Activated T-helper 2 cell treated with anti-CD3 and anti-CD28 coated beads, Interferon-gamma antibody, Interleukin-2, Interleukin-4, amounts not matched to agents 10 μg/mL and 5 μg/mL and 100 μg/mL, durations not matched to agents 14 hours and 24 hours and 36 hours (primary cell): ENCODE measurements at regions not wholly inside any gene's neighbourhood (a gene's known extent, or its start where the extent isn't known, plus 50 kb on each side); places are given as distances from the start of the nearest gene placed in this dataset.

Experiments used
- DNase-seq: peaks from one replicate; pipeline ENCODE4 v3.0.0; 2021; ENCODE audit warnings: low spot score
- H3K27ac Mint-ChIP-seq: one replicate; pipeline ENCODE4 v1.8.0; 2021; ENCODE audit warnings: mixed read lengths
- H3K27me3 Mint-ChIP-seq: one replicate; pipeline ENCODE4 v1.8.0; 2021; ENCODE audit warnings: low read depth, mixed read lengths
- H3K36me3 Mint-ChIP-seq: one replicate; pipeline ENCODE4 v1.8.0; 2021; ENCODE audit warnings: low read depth, mixed read lengths
- H3K4me1 Mint-ChIP-seq: one replicate; pipeline ENCODE4 v1.8.0; 2021; ENCODE audit warnings: low read depth, mixed read lengths
- H3K4me3 Mint-ChIP-seq: one replicate; pipeline ENCODE4 v1.8.0; 2021; ENCODE audit warnings: low read depth, mild to moderate bottlenecking, moderate library complexity, mixed read lengths
- H3K9me3 Mint-ChIP-seq: one replicate; pipeline ENCODE4 v1.8.0; 2021; ENCODE audit warnings: mixed read lengths
- intact Hi-C: fragments of 100-400 bp; cut with micrococcal nuclease; formaldehyde crosslinking; loops from one replicate; pipeline ENCODE4 v1.15.1; 2023

DNA sequence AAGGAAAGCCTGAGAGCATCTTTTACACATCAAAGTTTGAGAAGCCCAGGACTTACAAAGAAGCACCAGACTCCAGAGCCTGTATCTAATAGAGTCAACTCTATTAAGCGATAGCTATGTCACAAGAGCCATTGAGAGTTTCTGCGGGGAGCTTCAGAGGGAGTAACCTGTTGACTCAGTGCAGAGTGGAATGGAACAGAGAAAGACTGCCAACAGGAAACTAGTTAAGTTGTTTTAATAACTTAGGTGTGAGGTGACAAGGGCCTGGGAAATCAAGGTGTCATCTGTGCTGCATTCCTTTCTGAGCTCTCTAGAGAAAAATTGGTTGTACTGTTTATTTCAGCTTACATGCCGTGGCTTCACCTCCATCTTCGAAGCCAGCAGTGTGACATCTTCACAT is 513.8 kb upstream of the POU3F3 start:
- no peak for DNase-seq
- intact Hi-C loops, result no loop called here
- Mint-ChIP-seq H3K27ac (no peak overlapping the region), H3K4me3 (no peak overlapping the region), H3K9me3 (no peaks in the 10 kb centered on the region), H3K36me3 (no peaks in the 10 kb centered on the region), H3K27me3 (no peaks in the 10 kb centered on the region), H3K4me1 (no peaks in the 10 kb centered on the region)

GRCh38 chr2:104340879-104341828 is 512.8 kb upstream of the POU3F3 start:
- H3K27ac Mint-ChIP-seq, result no peak overlapping the region
- intact Hi-C loops, result no loop called here
- no peak for DNase-seq
- H3K4me3 Mint-ChIP-seq, result no peak overlapping the region
- H3K4me1 Mint-ChIP-seq, result no peaks in the 10 kb centered on the region
- H3K36me3 Mint-ChIP-seq, result no peaks in the 10 kb centered on the region
- no peaks in the 10 kb centered on the region for H3K27me3 Mint-ChIP-seq
- no peaks in the 10 kb centered on the region for H3K9me3 Mint-ChIP-seq

DNA sequence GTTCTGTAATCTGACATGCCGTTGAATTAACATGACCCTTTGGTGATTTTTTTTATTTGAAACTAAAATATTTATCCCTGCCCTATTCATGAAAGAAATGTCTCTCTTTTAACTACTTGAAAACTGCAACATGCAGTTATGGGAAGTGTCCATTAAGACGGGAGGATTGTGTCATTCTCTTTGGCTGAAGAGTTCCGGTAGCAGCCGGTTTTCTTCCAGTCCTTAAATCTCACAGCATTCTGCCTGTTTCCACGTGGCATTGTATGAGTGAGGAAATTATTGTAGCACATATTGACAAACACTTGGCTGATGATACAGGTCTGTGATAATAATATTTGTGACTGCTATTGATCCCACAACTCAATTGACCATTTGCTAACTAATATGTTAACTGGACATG is 509.6 kb upstream of the POU3F3 start:
- no peaks in the 10 kb centered on the region for H3K36me3 Mint-ChIP-seq
- intact Hi-C loops, result no loop called here
- no peak overlapping the region for H3K4me3 Mint-ChIP-seq
- no peak overlapping the region for H3K27ac Mint-ChIP-seq
- no peaks in the 10 kb centered on the region for H3K4me1 Mint-ChIP-seq
- DNase-seq, result no peak
- no peaks in the 10 kb centered on the region for H3K27me3 Mint-ChIP-seq
- H3K9me3 Mint-ChIP-seq, result no peaks in the 10 kb centered on the region

DNA sequence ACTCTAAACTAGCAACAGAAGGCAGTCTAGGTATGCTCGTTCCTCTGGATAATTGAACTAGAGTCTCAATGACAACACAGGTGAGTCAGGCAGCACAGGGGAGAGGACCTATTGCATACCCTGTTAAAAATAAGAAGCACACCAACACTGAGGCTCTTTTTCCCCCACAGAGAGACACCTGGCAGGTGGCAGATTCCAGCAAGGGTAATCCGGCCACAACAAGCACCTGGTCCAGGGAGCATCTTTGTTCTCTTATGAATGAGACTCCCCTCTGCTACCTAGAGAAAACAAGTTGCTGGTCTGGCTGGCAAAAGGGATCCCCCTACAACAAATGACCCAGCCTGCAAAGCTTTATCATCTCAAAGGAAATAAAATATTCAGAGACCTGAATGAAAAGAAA is 508.9 kb upstream of the POU3F3 start:
- no peaks in the 10 kb centered on the region for H3K27me3 Mint-ChIP-seq
- H3K36me3 Mint-ChIP-seq, result no peaks in the 10 kb centered on the region
- no peak for DNase-seq
- intact Hi-C loops, result no loop called here
- H3K27ac Mint-ChIP-seq, result no peak overlapping the region
- no peaks in the 10 kb centered on the region for H3K9me3 Mint-ChIP-seq
- H3K4me1 Mint-ChIP-seq, result no peaks in the 10 kb centered on the region
- no peak overlapping the region for H3K4me3 Mint-ChIP-seq

DNA sequence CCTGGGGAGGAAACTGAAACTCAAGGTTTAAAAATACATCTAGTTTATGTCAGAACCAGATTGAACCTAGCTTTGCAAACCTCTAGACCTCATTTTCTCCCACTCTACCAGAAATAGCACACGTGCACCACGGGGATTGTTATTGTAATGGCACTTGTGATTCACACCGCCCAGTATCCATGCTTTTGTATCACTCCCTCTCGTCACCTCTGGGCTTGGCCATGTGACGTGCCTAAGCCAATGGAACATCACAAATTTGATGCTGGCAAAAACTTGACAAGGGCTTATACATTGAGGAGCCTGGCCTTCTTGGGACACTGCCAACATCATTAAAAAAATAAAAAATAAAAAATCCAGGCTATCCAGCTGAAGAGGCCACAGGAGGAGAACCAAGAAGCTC is 495.8 kb upstream of the POU3F3 start:
- Mint-ChIP-seq H3K4me3 (no peak overlapping the region), H3K4me1 (no peaks in the 10 kb centered on the region), H3K27ac (no peak overlapping the region), H3K27me3 (no peaks in the 10 kb centered on the region), H3K9me3 (no peaks in the 10 kb centered on the region), H3K36me3 (no peaks in the 10 kb centered on the region)
- intact Hi-C loops, result no loop called here
- DNase-seq, result no peak

- no peaks in the 10 kb centered on the region for H3K4me1 Mint-ChIP-seq
- H3K4me3 Mint-ChIP-seq, result no peak overlapping the region
- H3K9me3 Mint-ChIP-seq, result no peaks in the 10 kb centered on the region
- intact Hi-C loops, result no loop called here
- no peak overlapping the region for H3K27ac Mint-ChIP-seq
- DNase-seq, result no peak
- H3K27me3 Mint-ChIP-seq, result no peaks in the 10 kb centered on the region
- H3K36me3 Mint-ChIP-seq, result no peaks in the 10 kb centered on the region
Observed at GRCh38 chr2:104361414-104361813, 492.5 kb upstream of the POU3F3 start.

- Mint-ChIP-seq H3K9me3 (no peaks in the 10 kb centered on the region), H3K36me3 (no peaks in the 10 kb centered on the region), H3K4me3 (no peak overlapping the region), H3K27me3 (no peaks in the 10 kb centered on the region), H3K4me1 (no peaks in the 10 kb centered on the region), H3K27ac (no peak overlapping the region)
- DNase-seq, result no peak
- intact Hi-C loops, result no loop called here
Observed at GRCh38 chr2:104368089-104368488, 485.8 kb upstream of the POU3F3 start.

- Mint-ChIP-seq H3K4me1 (no peaks in the 10 kb centered on the region), H3K27me3 (no peaks in the 10 kb centered on the region)
Observed at GRCh38 chr2:104371087-104371781, 482.7 kb upstream of the POU3F3 start.

DNA sequence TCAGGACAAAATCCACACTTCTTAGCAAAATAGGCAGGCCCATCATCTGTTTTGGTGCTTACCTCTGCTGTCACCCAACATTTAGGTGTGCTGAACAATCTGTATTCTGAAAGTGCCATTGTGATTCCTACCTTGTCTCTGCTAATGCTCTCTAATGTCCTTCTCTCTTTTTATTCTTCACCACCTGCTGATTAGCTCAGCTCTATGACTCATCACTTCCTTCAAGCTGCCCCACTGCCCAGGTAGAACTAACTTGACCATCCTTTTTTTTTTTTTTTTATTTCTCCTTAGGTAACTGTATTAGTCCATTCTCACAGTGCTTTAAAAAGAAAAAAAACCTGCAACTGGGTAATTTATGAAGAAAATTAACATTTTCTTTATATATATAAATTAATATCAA is 478.7 kb upstream of the POU3F3 start:
- Mint-ChIP-seq H3K27me3 (no peaks in the 10 kb centered on the region), H3K4me3 (no peak overlapping the region), H3K9me3 (no peaks in the 10 kb centered on the region), H3K36me3 (no peaks in the 10 kb centered on the region), H3K4me1 (no peaks in the 10 kb centered on the region), H3K27ac (no peak overlapping the region)
- DNase-seq, result no peak
- intact Hi-C loops, result no loop called here

More at GRCh38 chr2:104371087-104371781, 482.7 kb upstream of the POU3F3 start:
- H3K27ac Mint-ChIP-seq, result no peak overlapping the region
- DNase-seq, result no peak
- H3K36me3 Mint-ChIP-seq, result no peaks in the 10 kb centered on the region
- no peaks in the 10 kb centered on the region for H3K9me3 Mint-ChIP-seq
- no peak overlapping the region for H3K4me3 Mint-ChIP-seq
- intact Hi-C loops, result no loop called here

- no peaks in the 10 kb centered on the region for H3K36me3 Mint-ChIP-seq
- intact Hi-C loops, result no loop called here
- H3K27ac Mint-ChIP-seq, result no peak overlapping the region
- H3K4me3 Mint-ChIP-seq, result peak overlapping the region; percentile 49
- H3K27me3 Mint-ChIP-seq, result no peaks in the 10 kb centered on the region
- no peaks in the 10 kb centered on the region for H3K4me1 Mint-ChIP-seq
- H3K9me3 Mint-ChIP-seq, result no peaks in the 10 kb centered on the region
- no peak for DNase-seq
Observed at GRCh38 chr2:104378853-104379374, 475.0 kb upstream of the POU3F3 start.

DNA sequence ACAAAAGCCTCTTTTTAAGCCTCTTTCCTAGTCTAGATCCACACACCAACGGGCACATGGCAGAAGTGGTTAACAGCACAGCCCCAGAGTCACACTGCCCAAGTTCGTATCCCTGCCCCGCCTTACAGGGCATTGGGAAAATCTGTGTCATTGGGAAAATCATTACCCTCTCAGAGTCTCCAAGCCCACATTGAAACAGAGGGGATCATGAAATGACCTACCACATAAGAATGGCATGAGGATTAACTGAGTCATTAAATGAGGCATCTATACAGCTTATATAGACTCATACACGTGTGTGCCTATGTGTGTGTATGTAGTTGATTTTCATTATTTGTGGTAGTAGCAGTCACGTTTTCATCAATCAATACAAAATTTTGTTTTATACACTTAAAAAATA is 469.0 kb upstream of the POU3F3 start:
- Mint-ChIP-seq H3K27ac (no peak overlapping the region), H3K36me3 (no peaks in the 10 kb centered on the region), H3K4me3 (no peak overlapping the region), H3K4me1 (no peaks in the 10 kb centered on the region), H3K27me3 (no peaks in the 10 kb centered on the region), H3K9me3 (no peaks in the 10 kb centered on the region)
- DNase-seq, result no peak
- intact Hi-C loops, result no loop called here

- Mint-ChIP-seq H3K27ac (no peak overlapping the region), H3K9me3 (no peaks in the 10 kb centered on the region), H3K4me3 (no peak overlapping the region), H3K4me1 (no peaks in the 10 kb centered on the region), H3K36me3 (no peaks in the 10 kb centered on the region), H3K27me3 (no peaks in the 10 kb centered on the region)
- DNase-seq, result no peak
- intact Hi-C loops, result no loop called here
Observed at GRCh38 chr2:104385743-104386142, 468.2 kb upstream of the POU3F3 start.

GRCh38 chr2:104388296-104388695 is 465.6 kb upstream of the POU3F3 start:
- no peaks in the 10 kb centered on the region for H3K36me3 Mint-ChIP-seq
- H3K9me3 Mint-ChIP-seq, result no peaks in the 10 kb centered on the region
- no peaks in the 10 kb centered on the region for H3K4me1 Mint-ChIP-seq
- no peak for DNase-seq
- no peak overlapping the region for H3K4me3 Mint-ChIP-seq
- intact Hi-C loops, result no loop called here
- no peak overlapping the region for H3K27ac Mint-ChIP-seq
- no peaks in the 10 kb centered on the region for H3K27me3 Mint-ChIP-seq
